Tibial nerve (tissue), 4 donors: ENCODE measurements at regions not wholly inside any gene's neighbourhood (a gene's known extent, or its start where the extent isn't known, plus 50 kb on each side); places are given as distances from the start of the nearest gene placed in this dataset.

Experiments used
- DNase-seq, 2 donors: peaks; one replicate each; pipeline ENCODE4 v3.0.0-alpha.2; 2019; ENCODE audit warnings: low spot score in 2 of 2
- H3K27ac ChIP-seq, 4 donors: fragments of 200-600 bp; sonication (generic) in 3 of 4; one replicate each; pipeline ENCODE4 v1.5.1; 2017 to 2019; ENCODE audit warnings: mild to moderate bottlenecking in 1 of 4
- H3K27me3 ChIP-seq, 2 donors: fragments of 200-600 bp; sonication (generic) in 1 of 2; one replicate each; pipeline versions ENCODE4 v1.5.1 to v1.6.0; 2017 to 2019
- H3K36me3 ChIP-seq, 3 donors: fragments of 200-600 bp; sonication (generic); one replicate each; pipeline ENCODE4 v1.5.1; 2018 to 2019
- H3K4me1 ChIP-seq, 4 donors: fragments of 200-600 bp; sonication (generic) in 3 of 4; one replicate each; pipeline ENCODE4 v1.5.1; 2017 to 2019
- H3K4me3 ChIP-seq, 4 donors: fragments of 200-600 bp; sonication (generic) in 3 of 4; one replicate each; pipeline ENCODE4 v1.5.1; 2017 to 2019; ENCODE audit warnings: mild to moderate bottlenecking in 1 of 4, moderate library complexity in 1 of 4
- H3K9me3 ChIP-seq, 4 donors: fragments of 200-600 bp; sonication (generic) in 3 of 4; one replicate each; pipeline ENCODE4 v1.5.1; 2017 to 2019
- CTCF ChIP-seq, 5 experiments: fragments of 200-600 bp in 3 of 5; fragments of 450-650 bp in 2 of 5; sonication (generic) in 3 of 5; IDR thresholded peaks; one replicate each; pipeline ENCODE4 v1.5.1; 2016 to 2019; ENCODE audit warnings: antibody characterized with exemption in 5 of 5, mild to moderate bottlenecking in 3 of 5, moderate library complexity in 2 of 5
- EP300 ChIP-seq, 2 donors: sonication (generic); formaldehyde crosslinking; IDR thresholded peaks; one replicate each; pipeline ENCODE4 v1.6.1; 2017; ENCODE audit warnings: antibody characterized with exemption in 2 of 2, mild to moderate bottlenecking in 1 of 2
- POLR2A ChIP-seq, 2 donors: fragments of 450-650 bp; IDR thresholded peaks; one replicate each; pipeline ENCODE4 v1.6.1; 2017; ENCODE audit warnings: antibody characterized with exemption in 2 of 2, mild to moderate bottlenecking in 2 of 2, moderate library complexity in 2 of 2
- WGBS, 2 donors: methylation state at CpG; one replicate each; pipeline ENCODE4 v1.1.5; 2018; 5-methylcytosine and 5-hydroxymethylcytosine counted together

- TF ChIP-seq CTCF (IDR thresholded peaks at IDR 0.05): no peak
- no peak for TF ChIP-seq EP300 (IDR thresholded peaks at IDR 0.05)
- TF ChIP-seq POLR2A (IDR thresholded peaks at IDR 0.05): no peak
- Histone ChIP-seq H3K4me1 (no peaks in the 10 kb centered on the region), H3K27ac (no peak overlapping the region), H3K9me3 (no peaks in the 10 kb centered on the region), H3K27me3 (no peaks in the 10 kb centered on the region), H3K4me3 (no peak overlapping the region), H3K36me3 (no peaks in the 10 kb centered on the region)
- DNase-seq: no peak
- 89 to 91% methylated on average over 2 of the region's 2 CpGs for WGBS, 2 donors
Observed at GRCh38 chr5:60312098-60312497, 387.9 kb downstream of the DEPDC1B start.

- Histone ChIP-seq H3K27me3 (no peaks in the 10 kb centered on the region), H3K27ac (no peak overlapping the region), H3K4me3 (no peak overlapping the region), H3K36me3 (no peaks in the 10 kb centered on the region), H3K9me3 (peaks cover 0 to 8% (median 0%) of the 10 kb centered on the region in 4 donors), H3K4me1 (no peaks in the 10 kb centered on the region)
- TF ChIP-seq CTCF (IDR thresholded peaks at IDR 0.05) (no peak), EP300 (IDR thresholded peaks at IDR 0.05) (no peak), POLR2A (IDR thresholded peaks at IDR 0.05) (no peak)
- DNase-seq: no peak
- WGBS, 2 donors: 79 to 89% methylated on average over 2 of the region's 2 CpGs
Observed at GRCh38 chr5:60299944-60300343, 400.0 kb downstream of the DEPDC1B start.

DNA sequence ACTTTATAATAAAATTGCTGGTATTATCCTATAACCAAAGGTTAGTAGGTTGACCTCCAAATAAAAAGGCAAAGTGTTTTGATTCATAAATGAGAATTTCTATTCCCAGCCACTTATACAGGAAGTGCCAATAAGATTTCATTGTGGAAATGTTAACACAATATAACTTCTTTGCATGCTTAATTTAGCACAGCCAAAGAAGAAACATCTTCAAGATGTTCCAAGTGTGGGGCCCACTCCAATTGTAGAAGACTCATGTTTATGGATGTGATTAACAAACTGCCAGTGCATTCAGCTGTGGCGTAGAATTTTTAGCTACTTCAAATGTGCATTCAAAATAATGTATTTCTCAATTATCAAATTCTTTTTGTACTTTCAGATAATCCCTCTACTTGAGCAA, 402.3 kb downstream of the DEPDC1B start:
- WGBS, 2 donors: 54 to 64% methylated on average over 1 of the region's 1 CpG
- no peak overlapping the region for H3K27ac ChIP-seq
- H3K27me3 ChIP-seq: no peaks in the 10 kb centered on the region
- DNase-seq: no peak
- no peak for TF ChIP-seq EP300 (IDR thresholded peaks at IDR 0.05)
- TF ChIP-seq POLR2A (IDR thresholded peaks at IDR 0.05): no peak
- no peak for TF ChIP-seq CTCF (IDR thresholded peaks at IDR 0.05)
- H3K4me1 ChIP-seq: no peaks in the 10 kb centered on the region
- H3K9me3 ChIP-seq: peaks cover 0 to 8% (median 0%) of the 10 kb centered on the region in 4 donors
- H3K4me3 ChIP-seq: no peak overlapping the region
- H3K36me3 ChIP-seq: no peaks in the 10 kb centered on the region

- 10 to 13% methylated on average over 2 of the region's 2 CpGs for WGBS, 2 donors
- Histone ChIP-seq H3K9me3 (no peaks in the 10 kb centered on the region), H3K27me3 (no peaks in the 10 kb centered on the region), H3K27ac (no peak overlapping the region), H3K4me3 (no peak overlapping the region), H3K36me3 (no peaks in the 10 kb centered on the region), H3K4me1 (no peaks in the 10 kb centered on the region)
- DNase-seq: no peak
- TF ChIP-seq POLR2A (IDR thresholded peaks at IDR 0.05) (no peak), EP300 (IDR thresholded peaks at IDR 0.05) (no peak), CTCF (IDR thresholded peaks at IDR 0.05) (peak in 1 of 5 experiments; percentile 7)
Observed at GRCh38 chr5:60295423-60295822, 401.9 kb upstream of the PDE4D start.

DNA sequence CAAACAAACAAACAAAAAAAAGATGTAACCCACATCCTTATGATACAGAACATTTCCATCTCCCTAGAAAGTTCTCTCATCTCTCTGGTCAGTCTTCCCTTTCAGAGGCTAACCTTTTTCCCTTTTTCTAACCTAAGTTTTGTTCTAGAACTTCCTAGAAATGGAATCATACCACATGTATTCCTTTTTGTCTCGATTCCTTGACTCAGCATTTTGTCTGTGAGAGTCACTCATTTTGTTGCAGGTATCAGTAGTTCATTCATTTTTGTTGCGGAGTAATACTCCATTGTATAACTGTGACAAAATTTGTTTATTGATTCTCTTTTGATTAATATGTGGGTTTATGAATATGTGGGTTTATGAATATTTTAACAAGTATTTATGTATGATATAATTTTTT, 400.0 kb upstream of the PDE4D start:
- Histone ChIP-seq H3K27ac (no peak overlapping the region), H3K27me3 (no peaks in the 10 kb centered on the region), H3K4me3 (no peak overlapping the region), H3K4me1 (no peaks in the 10 kb centered on the region), H3K9me3 (no peaks in the 10 kb centered on the region), H3K36me3 (no peaks in the 10 kb centered on the region)
- 87 to 91% methylated on average over 2 of the region's 2 CpGs for WGBS, 2 donors
- DNase-seq: no peak
- no peak for TF ChIP-seq POLR2A (IDR thresholded peaks at IDR 0.05)
- no peak for TF ChIP-seq EP300 (IDR thresholded peaks at IDR 0.05)
- TF ChIP-seq CTCF (IDR thresholded peaks at IDR 0.05): no peak
